ENCODE measurements at regions not wholly inside any gene's neighbourhood (a gene's known extent, or its start where the extent isn't known, plus 50 kb on each side); places are given as distances from the start of the nearest gene placed in this dataset.

- no peak for FAIRE-seq
These were observed 569.2 kb upstream of the RGMA start for GRCh38 chr15:93658026-93658816.

GRCh38 chr15:93656041-93656440 is 567.0 kb upstream of the RGMA start:
- Histone ChIP-seq H3K9ac (ENCODE audit: low read length) (no peak overlapping the region), H3K9me3 (ENCODE audit: insufficient read depth, low read depth, low read length) (no peaks in the 10 kb centered on the region), H3K79me2 (ENCODE audit: insufficient read depth, low read length) (no peaks in the 10 kb centered on the region), H3K4me1 (ENCODE audit: insufficient read depth, low read length) (no peaks in the 10 kb centered on the region), H3K36me3 (ENCODE audit: insufficient read depth, low read length) (no peaks in the 10 kb centered on the region), H3K4me3 (ENCODE audit: insufficient read depth, low read depth, low read length) (no peak overlapping the region), H4K20me1 (ENCODE audit: insufficient read depth, low read length) (no peaks in the 10 kb centered on the region), H3K27me3 (ENCODE audit: insufficient read depth, low read length) (no peaks in the 10 kb centered on the region), H3K27ac (ENCODE audit: low read depth, low read length) (no peak overlapping the region), H2AFZ (ENCODE audit: low read depth, low read length) (no peak overlapping the region), H3K4me2 (ENCODE audit: low read length) (no peak overlapping the region)
- H3K27ac Mint-ChIP-seq (ENCODE audit: unreplicated experiment) = no peak overlapping the region
- no peak overlapping the region for H3K4me3 Mint-ChIP-seq (ENCODE audit: unreplicated experiment)
- no peaks in the 10 kb centered on the region for H3K9me3 Mint-ChIP-seq (ENCODE audit: unreplicated experiment)
- no peak for TF ChIP-seq EZH2 (IDR thresholded peaks at IDR 0.05; ENCODE audit: insufficient read depth, low read length)
- no peak for TF ChIP-seq CTCF (IDR thresholded peaks at IDR 0.05; ENCODE audit: insufficient read depth, low read depth, low read length)
- H3K36me3 Mint-ChIP-seq (ENCODE audit: low read depth, unreplicated experiment) = no peaks in the 10 kb centered on the region
- no peak for FAIRE-seq
- H3K4me1 Mint-ChIP-seq (ENCODE audit: low read depth, unreplicated experiment) = no peaks in the 10 kb centered on the region
- DNase-seq (ENCODE audit: low read depth) = no peak
- H3K27me3 Mint-ChIP-seq (ENCODE audit: low read depth, unreplicated experiment) = peaks cover 2% of the 10 kb centered on the region

More at GRCh38 chr15:93658026-93658816, 569.2 kb upstream of the RGMA start:
- Histone ChIP-seq H3K27me3 (ENCODE audit: insufficient read depth, low read length) (no peaks in the 10 kb centered on the region), H4K20me1 (ENCODE audit: insufficient read depth, low read length) (no peaks in the 10 kb centered on the region), H3K36me3 (ENCODE audit: insufficient read depth, low read length) (no peaks in the 10 kb centered on the region), H3K79me2 (ENCODE audit: insufficient read depth, low read length) (no peaks in the 10 kb centered on the region), H3K9ac (ENCODE audit: low read length) (no peak overlapping the region), H3K27ac (ENCODE audit: low read depth, low read length) (no peak overlapping the region), H3K9me3 (ENCODE audit: insufficient read depth, low read depth, low read length) (no peaks in the 10 kb centered on the region), H2AFZ (ENCODE audit: low read depth, low read length) (no peak overlapping the region), H3K4me1 (ENCODE audit: insufficient read depth, low read length) (no peaks in the 10 kb centered on the region), H3K4me3 (ENCODE audit: insufficient read depth, low read depth, low read length) (no peak overlapping the region), H3K4me2 (ENCODE audit: low read length) (no peak overlapping the region)
- Mint-ChIP-seq H3K4me3 (ENCODE audit: unreplicated experiment) (no peak overlapping the region), H3K4me1 (ENCODE audit: low read depth, unreplicated experiment) (no peaks in the 10 kb centered on the region), H3K27ac (ENCODE audit: unreplicated experiment) (no peak overlapping the region), H3K36me3 (ENCODE audit: low read depth, unreplicated experiment) (no peaks in the 10 kb centered on the region), H3K27me3 (ENCODE audit: low read depth, unreplicated experiment) (peaks cover 2% of the 10 kb centered on the region), H3K9me3 (ENCODE audit: unreplicated experiment) (no peaks in the 10 kb centered on the region)
- TF ChIP-seq EZH2 (IDR thresholded peaks at IDR 0.05; ENCODE audit: insufficient read depth, low read length) (no peak), CTCF (IDR thresholded peaks at IDR 0.05; ENCODE audit: insufficient read depth, low read depth, low read length) (no peak)
- no peak for DNase-seq (ENCODE audit: low read depth)

- H3K4me3 Mint-ChIP-seq (ENCODE audit: unreplicated experiment) = no peak overlapping the region
- no peaks in the 10 kb centered on the region for H3K9me3 Mint-ChIP-seq (ENCODE audit: unreplicated experiment)
- no peak overlapping the region for H3K4me2 ChIP-seq (ENCODE audit: low read length)
- no peaks in the 10 kb centered on the region for H4K20me1 ChIP-seq (ENCODE audit: insufficient read depth, low read length)
- no peak overlapping the region for H3K9ac ChIP-seq (ENCODE audit: low read length)
- no peaks in the 10 kb centered on the region for H3K4me1 ChIP-seq (ENCODE audit: insufficient read depth, low read length)
- FAIRE-seq (no peak), DNase-seq (ENCODE audit: low read depth) (no peak)
- H3K36me3 Mint-ChIP-seq (ENCODE audit: low read depth, unreplicated experiment) = no peaks in the 10 kb centered on the region
- H3K27me3 ChIP-seq (ENCODE audit: insufficient read depth, low read length) = no peaks in the 10 kb centered on the region
- H3K27ac Mint-ChIP-seq (ENCODE audit: unreplicated experiment) = no peak overlapping the region
- no peak overlapping the region for H2AFZ ChIP-seq (ENCODE audit: low read depth, low read length)
- TF ChIP-seq CTCF (IDR thresholded peaks at IDR 0.05; ENCODE audit: insufficient read depth, low read depth, low read length) (no peak), EZH2 (IDR thresholded peaks at IDR 0.05; ENCODE audit: insufficient read depth, low read length) (no peak)
- no peaks in the 10 kb centered on the region for H3K79me2 ChIP-seq (ENCODE audit: insufficient read depth, low read length)
- H3K27me3 Mint-ChIP-seq (ENCODE audit: low read depth, unreplicated experiment) = no peaks in the 10 kb centered on the region
- no peaks in the 10 kb centered on the region for H3K9me3 ChIP-seq (ENCODE audit: insufficient read depth, low read depth, low read length)
- H3K27ac ChIP-seq (ENCODE audit: low read depth, low read length) = no peak overlapping the region
- H3K4me1 Mint-ChIP-seq (ENCODE audit: low read depth, unreplicated experiment) = no peaks in the 10 kb centered on the region
- H3K36me3 ChIP-seq (ENCODE audit: insufficient read depth, low read length) = no peaks in the 10 kb centered on the region
- H3K4me3 ChIP-seq (ENCODE audit: insufficient read depth, low read depth, low read length) = no peak overlapping the region
These were observed 560.8 kb upstream of the RGMA start for GRCh38 chr15:93649691-93650235.
